HEK293 (cell line): ENCODE measurements at regions not wholly inside any gene's neighbourhood (a gene's known extent, or its start where the extent isn't known, plus 50 kb on each side); places are given as distances from the start of the nearest gene placed in this dataset.

Experiments used
- PRDM1 ChIP-seq: fragments of 450-650 bp; formaldehyde crosslinking; IDR thresholded peaks from 2 replicates; pipeline ENCODE4; 2016; ENCODE audit warnings: missing biosample characterization, missing genetic modification characterization
- RBAK ChIP-seq: fragments of 450-650 bp; formaldehyde crosslinking; IDR thresholded peaks from 2 replicates; pipeline ENCODE4 v1.5.1; 2016; ENCODE audit warnings: missing biosample characterization, missing genetic modification characterization
- YY2 ChIP-seq: fragments of 450-650 bp; formaldehyde crosslinking; IDR thresholded peaks from 2 replicates; pipeline ENCODE4 v1.5.1; 2016; ENCODE audit warnings: missing biosample characterization, missing genetic modification characterization
- ZNF37A ChIP-seq: fragments of 450-650 bp; IDR thresholded peaks from 2 replicates; pipeline ENCODE4 v1.5.1; 2018; ENCODE audit warnings: missing biosample characterization, missing genetic modification characterization
- ZNF777 ChIP-seq: fragments of 450-650 bp; formaldehyde crosslinking; IDR thresholded peaks from 2 replicates; pipeline ENCODE4 v1.5.1; 2017; ENCODE audit warnings: missing biosample characterization, missing genetic modification characterization, borderline replicate concordance
- TF ChIP-seq, protein P1 (sequence below): fragments of 450-650 bp; formaldehyde crosslinking; IDR thresholded peaks from 2 replicates; pipeline ENCODE4 v1.5.1; 2016; ENCODE audit warnings: missing biosample characterization, missing genetic modification characterization
- TF ChIP-seq, protein P2 (sequence below): fragments of 450-650 bp; formaldehyde crosslinking; IDR thresholded peaks from 2 replicates; pipeline ENCODE4 v1.5.1; 2016; ENCODE audit warnings: missing biosample characterization, missing genetic modification characterization
- TF ChIP-seq, protein P3 (sequence below): fragments of 450-650 bp; formaldehyde crosslinking; IDR thresholded peaks from 2 replicates; pipeline ENCODE4 v1.5.1; 2016; ENCODE audit warnings: missing biosample characterization, missing genetic modification characterization

DNA sequence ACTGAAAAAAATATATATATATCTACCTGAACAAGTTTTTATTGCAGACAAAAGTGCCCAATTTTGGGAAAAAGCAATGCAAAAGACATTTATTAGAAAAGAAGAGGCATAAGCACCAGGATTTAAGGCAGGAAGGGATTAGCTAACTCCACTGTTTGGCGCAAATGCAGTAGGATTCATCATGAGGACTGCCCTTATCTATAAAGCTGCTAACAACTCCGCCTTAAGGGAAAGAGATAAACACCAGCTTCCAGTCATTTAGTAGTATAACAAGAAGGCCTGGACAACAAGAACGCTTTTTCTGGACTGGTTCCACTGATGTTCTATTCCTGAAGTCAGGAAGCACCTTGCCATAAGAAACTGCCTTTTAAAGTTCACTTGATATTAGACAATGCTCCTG, 52.9 kb upstream of the FSHR start (continued):
- TF ChIP-seq, protein P1, sequence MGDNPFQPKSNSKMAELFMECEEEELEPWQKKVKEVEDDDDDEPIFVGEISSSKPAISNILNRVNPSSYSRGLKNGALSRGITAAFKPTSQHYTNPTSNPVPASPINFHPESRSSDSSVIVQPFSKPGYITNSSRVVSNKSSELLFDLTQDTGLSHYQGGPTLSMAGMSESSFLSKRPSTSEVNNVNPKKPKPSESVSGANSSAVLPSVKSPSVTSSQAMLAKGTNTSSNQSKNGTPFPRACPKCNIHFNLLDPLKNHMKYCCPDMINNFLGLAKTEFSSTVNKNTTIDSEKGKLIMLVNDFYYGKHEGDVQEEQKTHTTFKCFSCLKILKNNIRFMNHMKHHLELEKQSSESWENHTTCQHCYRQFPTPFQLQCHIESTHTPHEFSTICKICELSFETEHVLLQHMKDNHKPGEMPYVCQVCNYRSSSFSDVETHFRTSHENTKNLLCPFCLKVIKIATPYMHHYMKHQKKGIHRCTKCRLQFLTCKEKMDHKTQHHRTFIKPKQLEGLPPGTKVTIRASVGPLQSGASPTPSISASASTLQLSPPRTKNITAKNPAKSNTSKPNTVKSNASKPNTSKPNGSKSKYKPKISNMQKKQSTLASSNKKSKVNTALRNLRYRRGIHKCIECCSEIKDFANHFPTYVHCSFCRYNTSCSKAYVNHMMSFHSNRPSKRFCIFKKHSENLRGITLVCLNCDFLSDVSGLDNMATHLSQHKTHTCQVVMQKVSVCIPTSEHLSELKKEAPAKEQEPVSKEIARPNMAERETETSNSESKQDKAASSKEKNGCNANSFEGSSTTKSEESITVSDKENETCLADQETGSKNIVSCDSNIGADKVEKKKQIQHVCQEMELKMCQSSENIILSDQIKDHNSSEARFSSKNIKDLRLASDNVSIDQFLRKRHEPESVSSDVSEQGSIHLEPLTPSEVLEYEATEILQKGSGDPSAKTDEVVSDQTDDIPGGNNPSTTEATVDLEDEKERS, result no peak
- TF ChIP-seq, protein P2, sequence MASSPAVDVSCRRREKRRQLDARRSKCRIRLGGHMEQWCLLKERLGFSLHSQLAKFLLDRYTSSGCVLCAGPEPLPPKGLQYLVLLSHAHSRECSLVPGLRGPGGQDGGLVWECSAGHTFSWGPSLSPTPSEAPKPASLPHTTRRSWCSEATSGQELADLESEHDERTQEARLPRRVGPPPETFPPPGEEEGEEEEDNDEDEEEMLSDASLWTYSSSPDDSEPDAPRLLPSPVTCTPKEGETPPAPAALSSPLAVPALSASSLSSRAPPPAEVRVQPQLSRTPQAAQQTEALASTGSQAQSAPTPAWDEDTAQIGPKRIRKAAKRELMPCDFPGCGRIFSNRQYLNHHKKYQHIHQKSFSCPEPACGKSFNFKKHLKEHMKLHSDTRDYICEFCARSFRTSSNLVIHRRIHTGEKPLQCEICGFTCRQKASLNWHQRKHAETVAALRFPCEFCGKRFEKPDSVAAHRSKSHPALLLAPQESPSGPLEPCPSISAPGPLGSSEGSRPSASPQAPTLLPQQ (tag by site-specific recombination), result no peak
- TF ChIP-seq RBAK (no peak), YY2 (tag by site-specific recombination) (no peak), ZNF37A (tag by site-specific recombination) (no peak), ZNF777 (tag by site-specific recombination) (no peak), PRDM1 (tag by site-specific recombination) (no peak)
- TF ChIP-seq, protein P3, sequence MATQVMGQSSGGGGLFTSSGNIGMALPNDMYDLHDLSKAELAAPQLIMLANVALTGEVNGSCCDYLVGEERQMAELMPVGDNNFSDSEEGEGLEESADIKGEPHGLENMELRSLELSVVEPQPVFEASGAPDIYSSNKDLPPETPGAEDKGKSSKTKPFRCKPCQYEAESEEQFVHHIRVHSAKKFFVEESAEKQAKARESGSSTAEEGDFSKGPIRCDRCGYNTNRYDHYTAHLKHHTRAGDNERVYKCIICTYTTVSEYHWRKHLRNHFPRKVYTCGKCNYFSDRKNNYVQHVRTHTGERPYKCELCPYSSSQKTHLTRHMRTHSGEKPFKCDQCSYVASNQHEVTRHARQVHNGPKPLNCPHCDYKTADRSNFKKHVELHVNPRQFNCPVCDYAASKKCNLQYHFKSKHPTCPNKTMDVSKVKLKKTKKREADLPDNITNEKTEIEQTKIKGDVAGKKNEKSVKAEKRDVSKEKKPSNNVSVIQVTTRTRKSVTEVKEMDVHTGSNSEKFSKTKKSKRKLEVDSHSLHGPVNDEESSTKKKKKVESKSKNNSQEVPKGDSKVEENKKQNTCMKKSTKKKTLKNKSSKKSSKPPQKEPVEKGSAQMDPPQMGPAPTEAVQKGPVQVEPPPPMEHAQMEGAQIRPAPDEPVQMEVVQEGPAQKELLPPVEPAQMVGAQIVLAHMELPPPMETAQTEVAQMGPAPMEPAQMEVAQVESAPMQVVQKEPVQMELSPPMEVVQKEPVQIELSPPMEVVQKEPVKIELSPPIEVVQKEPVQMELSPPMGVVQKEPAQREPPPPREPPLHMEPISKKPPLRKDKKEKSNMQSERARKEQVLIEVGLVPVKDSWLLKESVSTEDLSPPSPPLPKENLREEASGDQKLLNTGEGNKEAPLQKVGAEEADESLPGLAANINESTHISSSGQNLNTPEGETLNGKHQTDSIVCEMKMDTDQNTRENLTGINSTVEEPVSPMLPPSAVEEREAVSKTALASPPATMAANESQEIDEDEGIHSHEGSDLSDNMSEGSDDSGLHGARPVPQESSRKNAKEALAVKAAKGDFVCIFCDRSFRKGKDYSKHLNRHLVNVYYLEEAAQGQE, result no peak
